Mesenchymal stem cell (in vitro differentiated cells and primary cell): ENCODE measurements at regions not wholly inside any gene's neighbourhood (a gene's known extent, or its start where the extent isn't known, plus 50 kb on each side); places are given as distances from the start of the nearest gene placed in this dataset.

Experiments used
- DNase-seq: peaks from one replicate; pipeline ENCODE4 v3.0.0-alpha.2; 2013
- H2AFZ ChIP-seq: one replicate; pipeline ENCODE4 v1.6.1; 2013; ENCODE audit warnings: low read depth, mild to moderate bottlenecking, control low read depth, inconsistent platforms, low read length, moderate library complexity
- H2AK5ac ChIP-seq: 2 replicates; pipeline ENCODE4 v1.6.1; 2013; ENCODE audit warnings: low read length, moderate library complexity, mild to moderate bottlenecking, inconsistent platforms; ENCODE audit not compliant: severe bottlenecking
- H2BK120ac ChIP-seq: one replicate; pipeline ENCODE4 v1.6.1; 2013; ENCODE audit warnings: low read depth, mild to moderate bottlenecking, inconsistent platforms, low read length, moderate library complexity
- H2BK12ac ChIP-seq, 2 experiments: one replicate each; pipeline ENCODE4 v1.6.1; 2013; ENCODE audit warnings: inconsistent platforms in 2 of 2, low read length in 2 of 2, mild to moderate bottlenecking in 2 of 2, moderate library complexity in 2 of 2, control low read depth in 1 of 2
- H2BK15ac ChIP-seq: one replicate; pipeline ENCODE4 v1.6.1; 2013; ENCODE audit warnings: mild to moderate bottlenecking, low read depth, inconsistent platforms; ENCODE audit not compliant: poor library complexity, severe bottlenecking
- H2BK5ac ChIP-seq: 2 replicates; pipeline ENCODE4 v1.6.1; 2013; ENCODE audit warnings: low read depth, mild to moderate bottlenecking, low read length, control low read depth, inconsistent platforms; ENCODE audit not compliant: poor library complexity, severe bottlenecking
- H3K14ac ChIP-seq, 2 experiments: one replicate each; pipeline ENCODE4 v1.6.1; 2013; ENCODE audit warnings: inconsistent platforms in 2 of 2, low read length in 2 of 2, control low read depth in 1 of 2, mild to moderate bottlenecking in 1 of 2, moderate library complexity in 1 of 2
- H3K18ac ChIP-seq, 2 experiments: one replicate each; pipeline ENCODE4 v1.6.1; 2013; ENCODE audit warnings: inconsistent platforms in 2 of 2, low read length in 2 of 2, control low read depth in 1 of 2, low read depth in 1 of 2, mild to moderate bottlenecking in 1 of 2
- H3K23ac ChIP-seq, 2 experiments: one replicate each; pipeline ENCODE4 v1.6.1; 2013; ENCODE audit warnings: inconsistent platforms in 2 of 2, low read length in 2 of 2, mild to moderate bottlenecking in 2 of 2, moderate library complexity in 2 of 2, control low read depth in 1 of 2
- H3K27ac ChIP-seq: 2 replicates; pipeline ENCODE4 v1.5.1; 2013; ENCODE audit warnings: mild to moderate bottlenecking, moderate library complexity, low read length, control low read depth, inconsistent platforms; ENCODE audit not compliant: poor library complexity, severe bottlenecking
- H3K27me3 ChIP-seq, 2 experiments: 2 replicates each; pipeline versions ENCODE4 v1.6.1 to v1.7.0; 2013; ENCODE audit warnings: low read length in 2 of 2, mild to moderate bottlenecking in 2 of 2, moderate library complexity in 2 of 2, control low read depth in 1 of 2, inconsistent platforms in 1 of 2; ENCODE audit not compliant: control insufficient read depth in 1 of 2, insufficient read depth in 1 of 2
- H3K36me3 ChIP-seq, 2 experiments: 2 replicates each; pipeline versions ENCODE4 v1.6.1 to v1.7.0; 2013; ENCODE audit warnings: low read length in 2 of 2, control low read depth in 1 of 2, inconsistent platforms in 1 of 2, low read depth in 1 of 2, mild to moderate bottlenecking in 1 of 2; ENCODE audit not compliant: insufficient read depth in 2 of 2, control insufficient read depth in 1 of 2
- H3K4ac ChIP-seq, 2 experiments: one replicate each; pipeline ENCODE4 v1.6.1; 2013; ENCODE audit warnings: inconsistent platforms in 2 of 2, low read length in 2 of 2, mild to moderate bottlenecking in 2 of 2, moderate library complexity in 2 of 2, control low read depth in 1 of 2, low read depth in 1 of 2
- H3K4me1 ChIP-seq: 2 replicates; pipeline ENCODE4 v1.6.1; 2013; ENCODE audit warnings: low read depth, low read length, control low read depth; ENCODE audit not compliant: control insufficient read depth, insufficient read depth
- H3K4me2 ChIP-seq: 2 replicates; pipeline ENCODE4 v1.6.1; 2013; ENCODE audit warnings: low read length, mild to moderate bottlenecking, inconsistent platforms; ENCODE audit not compliant: poor library complexity, severe bottlenecking
- H3K4me3 ChIP-seq, 2 experiments: 2 replicates each; pipeline versions ENCODE4 v1.5.1 to v1.7.0; 2013; ENCODE audit warnings: low read length in 2 of 2, mild to moderate bottlenecking in 2 of 2, control low read depth in 1 of 2, low read depth in 1 of 2; ENCODE audit not compliant: insufficient read depth in 1 of 2
- H3K79me1 ChIP-seq: replicated peaks from 2 replicates; pipeline ENCODE4 v1.6.1; 2013; ENCODE audit warnings: mild to moderate bottlenecking, control low read depth, low read length, inconsistent platforms; ENCODE audit not compliant: poor library complexity, severe bottlenecking
- H3K9ac ChIP-seq: 2 replicates; pipeline ENCODE4 v1.7.0; 2013; ENCODE audit warnings: mild to moderate bottlenecking, low read length, moderate library complexity
- H3K9me3 ChIP-seq: 2 replicates; pipeline ENCODE4 v1.7.0; 2013; ENCODE audit warnings: mild to moderate bottlenecking, low read length; ENCODE audit not compliant: control insufficient read depth
- H4K8ac ChIP-seq: one replicate; pipeline ENCODE4 v1.6.1; 2013; ENCODE audit warnings: inconsistent platforms, mild to moderate bottlenecking, low read length, moderate library complexity
- H4K91ac ChIP-seq: one replicate; pipeline ENCODE4 v1.6.1; 2013; ENCODE audit warnings: mild to moderate bottlenecking, low read length, inconsistent platforms
- WGBS: methylation state at CpG from one replicate; pipeline ENCODE4 v1.1.7; 2013; ENCODE audit warnings: mixed read lengths; 5-methylcytosine and 5-hydroxymethylcytosine counted together

- Histone ChIP-seq H2BK120ac (no peak overlapping the region), H3K9me3 (no peaks in the 10 kb centered on the region), H3K4me3 (no peak overlapping the region), H3K23ac (no peak overlapping the region), H2BK5ac (no peak overlapping the region), H4K8ac (no peak overlapping the region), H3K9ac (no peak overlapping the region), H3K4me1 (no peaks in the 10 kb centered on the region), H3K79me1 (no peaks in the 10 kb centered on the region), H2BK15ac (no peak overlapping the region), H4K91ac (no peak overlapping the region), H3K18ac (no peak overlapping the region), H2BK12ac (no peak overlapping the region), H3K27me3 (no peaks in the 10 kb centered on the region), H2AK5ac (no peak overlapping the region), H3K36me3 (no peaks in the 10 kb centered on the region), H3K4ac (no peak overlapping the region), H3K27ac (no peak overlapping the region), H3K4me2 (no peak overlapping the region), H3K14ac (no peak overlapping the region), H2AFZ (no peak overlapping the region)
- DNase-seq, result no peak
- 85% methylated on average over 1 of the region's 1 CpG for WGBS
Measured at GRCh38 chr5:121707178-121707577, 144.5 kb upstream of the FTMT start.

- Histone ChIP-seq H3K4me3 (no peak overlapping the region), H3K9ac (no peak overlapping the region), H3K18ac (no peak overlapping the region), H4K8ac (no peak overlapping the region), H2BK12ac (no peak overlapping the region), H3K36me3 (no peaks in the 10 kb centered on the region), H2BK15ac (no peak overlapping the region), H3K14ac (no peak overlapping the region), H2BK120ac (no peak overlapping the region), H3K9me3 (no peaks in the 10 kb centered on the region), H3K23ac (no peak overlapping the region), H2AFZ (no peak overlapping the region), H3K4me1 (no peaks in the 10 kb centered on the region), H3K4me2 (no peak overlapping the region), H3K79me1 (no peaks in the 10 kb centered on the region), H2BK5ac (no peak overlapping the region), H3K27me3 (no peaks in the 10 kb centered on the region), H3K4ac (no peak overlapping the region), H4K91ac (no peak overlapping the region), H3K27ac (no peak overlapping the region), H2AK5ac (no peak overlapping the region)
- DNase-seq, result no peak
Measured at GRCh38 chr5:121711416-121711815, 140.3 kb upstream of the FTMT start.

- Histone ChIP-seq H3K9me3 (no peaks in the 10 kb centered on the region), H4K8ac (no peak overlapping the region), H3K4me2 (no peak overlapping the region), H2BK15ac (no peak overlapping the region), H3K4me1 (no peaks in the 10 kb centered on the region), H3K4me3 (no peak overlapping the region), H3K79me1 (no peaks in the 10 kb centered on the region), H3K14ac (no peak overlapping the region), H4K91ac (no peak overlapping the region), H2BK5ac (no peak overlapping the region), H3K27ac (no peak overlapping the region), H2BK120ac (no peak overlapping the region), H3K27me3 (no peaks in the 10 kb centered on the region), H2BK12ac (no peak overlapping the region), H3K4ac (no peak overlapping the region), H3K18ac (no peak overlapping the region), H3K9ac (no peak overlapping the region), H3K23ac (no peak overlapping the region), H2AFZ (no peak overlapping the region), H2AK5ac (no peak overlapping the region), H3K36me3 (no peaks in the 10 kb centered on the region)
- WGBS, result 92% methylated on average over 1 of the region's 2 CpGs
- DNase-seq, result no peak
Measured at GRCh38 chr5:121719255-121719654, 132.4 kb upstream of the FTMT start.

DNA sequence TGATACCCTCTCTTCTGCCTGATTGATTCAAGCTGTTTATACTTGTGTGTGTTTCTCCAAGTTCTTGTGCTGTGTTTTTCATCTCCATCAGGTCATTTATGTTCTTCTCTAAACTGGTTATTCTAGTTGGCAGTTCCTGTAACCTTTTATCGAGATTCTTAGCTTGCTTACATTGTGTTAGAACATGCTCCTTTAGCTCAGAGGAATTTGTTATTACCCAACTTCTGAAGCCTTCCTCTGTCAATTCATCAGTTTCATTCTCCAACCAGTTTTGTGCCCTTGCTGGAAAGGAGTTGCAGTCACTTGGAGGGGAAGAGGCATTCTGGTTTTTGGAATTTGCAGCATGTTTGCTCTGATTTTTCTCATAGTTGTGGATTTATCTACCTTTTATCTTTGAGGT lies 126.2 kb upstream of the FTMT start:
- DNase-seq, result no peak
- no peak overlapping the region for H2BK5ac ChIP-seq
- no peaks in the 10 kb centered on the region for H3K36me3 ChIP-seq
- H3K4me1 ChIP-seq, result no peaks in the 10 kb centered on the region
- H3K4me2 ChIP-seq, result no peak overlapping the region
- no peak overlapping the region for H3K4ac ChIP-seq
- H2BK120ac ChIP-seq, result no peak overlapping the region
- no peaks in the 10 kb centered on the region for H3K27me3 ChIP-seq
- WGBS, result 83% methylated on average over 1 of the region's 1 CpG
- no peak overlapping the region for H2AK5ac ChIP-seq
- no peak overlapping the region for H3K9ac ChIP-seq
- no peak overlapping the region for H3K23ac ChIP-seq
- no peak overlapping the region for H4K91ac ChIP-seq
- no peak overlapping the region for H2BK15ac ChIP-seq
- H3K27ac ChIP-seq, result no peak overlapping the region
- no peaks in the 10 kb centered on the region for H3K79me1 ChIP-seq
- no peak overlapping the region for H4K8ac ChIP-seq
- H3K4me3 ChIP-seq, result no peak overlapping the region
- H2BK12ac ChIP-seq, result no peak overlapping the region
- H2AFZ ChIP-seq, result no peak overlapping the region
- no peak overlapping the region for H3K18ac ChIP-seq
- no peak overlapping the region for H3K14ac ChIP-seq
- H3K9me3 ChIP-seq, result no peaks in the 10 kb centered on the region
